ENCODE measurements at regions not wholly inside any gene's neighbourhood (a gene's known extent, or its start where the extent isn't known, plus 50 kb on each side); places are given as distances from the start of the nearest gene placed in this dataset.
A peak's percentile ranks its signal among the peaks of the same experiment; 100 is the strongest.

DNA sequence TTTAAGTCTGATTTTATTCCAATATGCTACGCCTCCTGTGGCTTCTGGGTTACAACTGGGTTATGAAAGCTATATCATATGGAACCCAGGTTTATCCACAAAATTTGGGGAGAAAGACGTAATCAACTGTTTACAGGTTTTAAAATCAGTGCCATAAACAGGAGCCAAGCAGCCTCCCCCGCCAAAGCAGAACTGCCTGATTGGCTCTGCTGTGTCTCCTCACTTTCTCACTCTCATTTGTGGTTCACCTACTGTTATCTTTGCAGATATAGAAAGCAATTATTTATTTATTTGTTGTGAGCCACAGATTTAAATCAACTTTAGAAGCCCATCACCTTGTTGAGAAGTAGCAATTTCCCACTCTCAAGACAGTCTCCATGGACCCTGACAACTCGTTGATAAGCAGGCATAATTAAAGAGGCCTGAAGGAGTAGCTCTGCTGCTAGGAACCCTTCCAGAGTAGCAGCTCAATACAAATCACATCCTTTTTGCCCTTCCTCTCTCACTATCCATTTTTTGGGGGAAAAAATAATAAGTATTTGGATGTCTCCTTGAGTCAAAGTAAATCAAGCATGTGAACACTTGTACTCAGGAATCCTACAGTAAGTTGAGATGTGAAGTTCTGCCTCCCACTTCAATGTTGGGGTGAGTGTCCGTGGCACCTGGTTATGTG lies 191.0 kb upstream of the CCDC150 start:
- no peak for DNase-seq

DNA sequence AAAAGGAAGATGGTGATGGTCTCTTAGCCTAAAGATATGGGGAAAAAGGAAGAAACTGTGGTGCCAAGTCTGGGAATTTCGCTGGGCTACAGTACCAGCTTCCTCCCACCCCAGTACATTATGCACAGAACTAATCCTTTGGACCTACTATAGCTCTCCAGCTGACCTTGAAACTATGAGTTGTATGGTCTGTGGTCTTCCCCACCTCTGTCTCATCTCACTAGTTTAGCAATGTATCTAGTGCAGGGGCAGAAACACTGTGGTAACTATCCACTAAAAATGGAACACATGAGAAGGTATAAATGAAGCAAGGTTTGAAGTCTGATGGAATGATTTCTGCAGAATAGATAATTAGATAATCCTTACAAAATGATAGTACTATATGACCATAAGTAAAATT lies 190.4 kb upstream of the CCDC150 start:
- DNase-seq: no peak

DNA sequence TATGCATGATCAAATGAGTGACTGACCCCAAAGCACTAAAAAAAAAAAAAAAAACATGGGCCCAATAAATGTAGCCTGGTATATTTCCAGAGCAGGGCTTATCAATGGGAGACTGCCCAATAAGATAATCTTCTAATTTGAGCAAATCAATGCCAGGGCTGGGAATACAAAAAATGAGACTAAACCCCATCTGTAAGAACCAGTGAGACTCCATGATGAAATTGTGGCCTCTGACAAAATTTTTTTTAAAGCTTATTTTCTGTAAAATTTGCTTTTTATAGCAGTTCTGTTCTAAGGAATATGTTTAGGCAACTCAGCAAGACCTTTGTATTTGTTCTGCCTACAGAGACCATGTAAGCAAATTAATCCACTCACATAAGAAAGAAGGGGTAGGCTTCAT lies 186.8 kb upstream of the CCDC150 start:
- no peak for DNase-seq

DNA sequence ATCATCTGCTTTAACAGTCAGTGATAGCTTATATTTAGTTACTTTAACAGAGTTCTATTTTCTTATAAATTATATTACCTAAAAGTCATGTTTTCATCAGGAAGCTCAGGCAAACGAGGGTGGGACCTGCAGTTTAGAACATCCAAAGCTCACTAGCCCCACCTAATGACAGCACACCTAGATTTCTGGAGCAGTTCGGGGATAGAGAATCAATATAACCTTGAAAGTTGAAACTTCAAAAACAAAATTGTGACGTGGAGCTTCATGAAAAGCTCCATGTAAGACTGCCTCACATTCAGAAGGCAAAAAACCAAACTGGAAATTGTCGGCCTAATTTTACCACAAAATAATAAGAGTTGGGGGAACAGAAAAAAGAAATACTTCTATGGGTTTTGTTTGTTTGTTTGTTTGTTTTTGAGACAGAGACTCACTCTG lies 185.9 kb upstream of the CCDC150 start:
- DNase-seq: peak in 1 of 2 donors; percentile 54

DNA sequence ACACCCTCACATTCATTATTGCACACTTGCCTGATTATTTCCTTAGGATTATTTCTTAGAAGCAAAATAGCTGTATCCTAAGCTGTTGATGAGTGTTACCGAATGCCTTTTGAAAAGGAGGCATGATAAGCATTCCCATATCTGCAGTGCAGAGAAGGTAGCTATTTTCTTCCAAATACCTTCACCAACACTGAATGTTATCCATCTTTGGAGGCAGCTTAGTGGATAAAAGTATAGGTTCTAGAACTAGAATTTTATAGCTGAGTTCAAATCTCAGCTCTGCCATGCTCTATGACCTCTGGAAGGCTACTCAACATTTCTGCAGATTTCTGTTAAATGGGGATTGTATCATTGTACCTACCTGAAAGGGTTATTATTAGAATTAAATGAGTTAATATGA lies 185.0 kb upstream of the CCDC150 start:
- no peak for DNase-seq

DNA sequence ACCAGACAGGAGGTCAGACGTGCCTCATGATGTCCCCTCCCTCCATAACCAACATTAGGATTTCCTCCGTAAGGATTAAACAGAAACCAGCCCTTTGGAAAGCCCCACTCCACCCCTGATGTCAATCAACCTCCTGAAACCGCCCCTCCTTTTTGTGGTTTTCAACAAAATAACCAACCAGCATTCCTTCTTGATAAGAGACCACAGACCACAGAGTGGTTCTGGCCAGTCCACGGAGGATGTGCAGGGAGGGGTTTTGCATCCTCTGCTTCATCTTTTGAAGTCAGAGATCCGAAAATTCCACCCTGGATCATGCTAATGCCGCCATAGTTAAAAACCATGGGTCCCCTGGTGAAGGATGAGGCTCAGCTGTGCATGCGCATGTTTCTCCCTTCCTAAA lies 180.0 kb upstream of the CCDC150 start:
- DNase-seq: no peak

DNA sequence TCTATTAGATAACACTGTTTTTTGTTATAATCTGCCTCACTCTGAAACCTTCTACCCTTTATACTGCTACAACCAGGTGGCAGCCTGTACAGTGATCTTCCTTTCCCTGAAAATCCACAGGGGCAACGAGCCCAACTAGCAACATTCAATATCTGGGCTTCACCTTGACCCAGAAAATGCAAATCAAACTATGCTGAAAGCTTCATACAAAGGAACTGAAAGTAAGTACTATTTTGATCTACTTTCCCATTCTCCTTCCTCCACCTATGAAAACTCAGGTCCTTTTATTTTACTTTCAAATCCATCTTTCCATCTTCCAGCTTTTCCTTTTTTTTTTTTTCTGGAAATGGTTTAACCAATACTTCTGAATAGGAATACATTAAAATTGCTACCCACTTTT lies 175.8 kb upstream of the CCDC150 start:
- DNase-seq: no peak

DNA sequence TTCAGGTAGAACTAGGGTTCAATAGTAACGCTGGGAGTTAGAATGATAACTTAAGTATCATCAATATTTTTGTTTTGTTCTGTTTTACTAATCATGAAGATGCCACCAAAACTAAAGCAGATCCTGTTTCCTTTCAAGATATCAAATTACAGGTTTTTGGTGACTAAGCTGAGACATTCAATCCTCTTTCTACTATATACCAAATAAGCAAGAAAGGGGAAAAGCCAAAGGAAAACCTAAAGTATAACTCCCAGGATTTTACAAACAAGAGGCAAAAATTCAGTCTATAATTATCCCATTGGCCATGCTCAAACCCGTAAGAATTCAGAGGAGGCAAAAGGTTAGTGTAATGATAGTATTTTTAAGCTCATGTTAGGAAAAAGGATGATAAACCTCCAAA lies 175.2 kb upstream of the CCDC150 start:
- no peak for DNase-seq

DNA sequence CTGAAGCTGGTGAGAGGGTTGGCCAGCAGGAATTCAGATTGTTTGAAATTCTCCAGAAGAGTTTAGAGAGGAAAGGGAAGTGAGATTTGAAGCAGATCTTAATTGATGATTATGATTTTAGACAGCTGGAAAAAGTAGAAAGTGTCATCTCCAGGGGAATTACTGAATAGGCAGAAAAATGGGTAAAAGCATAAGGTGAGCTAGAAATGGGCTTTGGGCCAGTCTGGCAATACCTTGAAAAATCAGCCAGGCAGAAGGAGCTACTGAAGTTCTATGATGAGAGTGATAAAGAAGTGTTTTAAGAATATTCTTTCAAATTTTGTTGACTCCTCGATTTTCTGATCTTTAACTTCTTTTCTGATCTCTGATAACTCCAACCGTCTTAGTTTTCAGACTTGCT lies 172.9 kb upstream of the CCDC150 start:
- no peak for DNase-seq

DNA sequence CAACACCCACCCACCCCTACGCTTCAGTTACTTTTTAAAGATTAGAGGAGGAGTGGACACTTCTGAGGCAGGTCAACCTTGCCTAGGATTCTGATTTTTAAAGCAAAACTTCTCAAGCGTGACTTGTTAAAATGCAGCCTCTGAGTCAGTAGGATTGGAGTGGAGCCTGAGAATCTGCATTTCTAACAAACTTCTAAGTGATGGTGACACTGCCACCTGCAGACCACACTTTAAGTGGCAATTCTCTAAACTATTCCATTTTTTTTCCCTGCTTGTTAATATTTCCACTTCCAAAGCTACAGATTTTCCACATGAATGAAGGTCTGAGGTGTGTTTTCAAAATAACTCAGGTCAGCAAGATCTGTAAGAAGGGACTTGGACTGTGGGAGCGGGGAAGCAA lies 171.1 kb upstream of the CCDC150 start:
- DNase-seq: no peak

DNA sequence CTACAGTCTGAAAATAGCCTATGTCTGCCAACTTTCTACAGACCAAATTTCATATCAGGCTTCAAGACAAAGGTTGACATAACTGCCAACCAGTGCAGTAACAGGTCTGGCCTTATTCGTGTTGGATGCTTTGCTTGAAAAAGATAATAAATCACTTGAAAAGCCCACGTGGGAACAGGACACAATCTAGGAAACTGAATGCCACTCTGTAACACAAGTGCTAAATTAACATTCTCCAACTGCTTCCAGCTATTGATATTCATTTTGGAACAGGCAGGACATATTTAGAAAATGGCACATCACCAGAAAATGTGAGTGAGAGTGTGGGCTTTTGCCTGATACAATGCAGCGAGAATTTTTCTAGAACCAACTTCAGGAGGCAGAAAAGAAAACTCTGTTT lies 165.9 kb upstream of the CCDC150 start:
- DNase-seq: no peak

DNA sequence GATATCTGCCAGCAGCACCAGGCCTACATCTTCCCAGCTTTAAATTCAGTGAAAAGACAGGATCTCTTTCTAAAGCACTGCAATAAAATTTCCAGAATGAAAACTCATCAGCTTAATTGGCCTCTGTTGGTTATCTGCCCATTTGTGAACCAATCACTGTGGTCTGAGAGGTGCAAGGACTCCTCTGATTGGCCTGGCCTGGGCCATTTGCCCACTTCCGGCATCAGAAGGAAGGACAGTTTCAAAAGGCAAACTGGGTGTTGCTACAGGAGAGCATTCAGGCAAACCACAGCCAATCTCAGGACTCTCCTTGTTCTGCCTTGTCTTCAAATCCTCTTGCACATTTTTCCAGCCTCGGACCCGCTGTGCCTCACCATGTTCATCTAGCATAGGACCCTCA lies 163.9 kb upstream of the CCDC150 start:
- DNase-seq: no peak

DNA sequence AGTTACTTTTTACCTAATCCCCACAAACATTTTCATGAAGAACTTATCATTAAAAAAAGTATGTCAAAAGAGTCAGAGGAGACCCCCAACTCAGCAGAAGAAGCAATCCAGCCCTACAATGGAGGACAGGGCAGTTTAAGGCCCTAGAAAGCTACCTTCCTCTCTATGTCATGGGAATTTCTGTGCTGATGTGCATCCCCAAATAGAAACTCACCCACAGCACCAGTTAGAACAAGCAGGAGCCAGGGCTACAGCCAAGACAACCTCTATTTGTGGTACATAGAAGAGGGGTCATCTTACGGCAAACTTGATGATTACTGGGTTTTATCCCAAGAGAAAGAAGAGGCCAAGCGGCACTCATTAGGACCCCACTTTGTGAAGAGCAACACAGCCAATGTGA lies 160.9 kb upstream of the CCDC150 start:
- no peak for DNase-seq

DNA sequence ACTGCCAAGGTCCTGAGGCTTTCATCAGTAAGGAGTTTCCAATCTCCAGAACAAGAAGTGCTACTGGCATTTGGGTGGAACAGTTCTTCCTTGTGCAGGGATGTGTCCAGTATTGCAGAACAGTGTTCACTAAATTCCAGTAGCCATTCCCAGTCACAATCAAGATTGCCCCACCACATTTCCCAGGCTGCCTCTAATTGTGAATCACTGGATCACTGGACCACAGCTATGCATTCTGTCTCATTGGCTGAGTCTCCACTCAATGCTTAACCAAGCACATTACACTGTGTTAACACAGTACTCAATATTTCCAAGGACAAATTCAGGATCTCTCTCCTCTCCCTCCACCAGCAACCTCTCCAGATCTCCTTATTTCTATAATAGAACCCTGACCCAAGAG lies 160.2 kb upstream of the CCDC150 start:
- DNase-seq: peak; percentile 11 to 12

DNA sequence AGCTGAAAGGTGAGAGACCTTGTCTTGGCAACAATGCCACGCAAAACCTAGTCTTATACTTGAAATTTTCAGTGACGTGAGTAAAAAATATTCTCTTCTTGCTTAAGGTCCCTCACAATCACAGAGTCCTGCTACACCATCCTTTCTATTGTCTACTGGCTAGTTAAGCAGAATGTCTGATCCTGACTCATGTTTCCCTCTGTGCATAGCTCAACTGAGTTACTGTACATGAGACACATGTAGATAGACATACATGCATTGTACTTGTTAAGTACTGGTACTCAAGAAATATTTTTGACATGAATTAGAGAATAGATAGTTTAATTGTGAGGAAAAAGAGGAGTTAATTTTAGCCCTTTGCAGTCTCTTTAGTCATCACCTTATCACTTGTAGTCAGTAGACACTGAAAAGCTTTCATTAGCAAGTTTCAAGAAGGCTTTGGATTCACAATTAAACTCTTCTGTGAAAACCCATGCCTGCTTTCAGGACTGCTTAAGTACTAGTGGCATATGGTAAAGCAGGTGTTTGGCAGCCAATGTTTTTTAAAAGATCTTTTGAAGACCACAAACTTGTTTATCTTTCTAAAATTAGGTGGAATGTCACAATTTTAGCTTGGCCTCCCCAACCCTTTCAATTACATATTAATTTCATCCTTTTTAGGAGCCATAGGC lies 158.7 kb upstream of the CCDC150 start:
- DNase-seq: no peak

DNA sequence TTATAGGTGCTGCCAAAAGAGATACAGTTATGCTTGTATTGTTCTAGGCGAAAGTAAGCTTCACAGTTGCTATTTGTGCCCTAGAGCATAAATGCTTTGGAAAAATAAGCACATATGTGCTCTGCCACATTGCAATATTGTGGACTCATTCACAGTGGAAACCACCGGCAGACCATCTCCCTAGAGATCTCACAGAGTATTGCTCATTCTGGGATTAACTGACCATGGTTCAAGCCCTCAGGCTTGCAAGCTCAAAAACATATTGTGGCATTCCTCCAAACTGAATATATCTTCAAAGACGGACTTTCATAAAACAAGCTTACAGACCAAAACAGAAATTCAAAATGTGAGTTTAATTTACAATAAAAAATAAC lies 158.2 kb upstream of the CCDC150 start:
- no peak for DNase-seq

DNA sequence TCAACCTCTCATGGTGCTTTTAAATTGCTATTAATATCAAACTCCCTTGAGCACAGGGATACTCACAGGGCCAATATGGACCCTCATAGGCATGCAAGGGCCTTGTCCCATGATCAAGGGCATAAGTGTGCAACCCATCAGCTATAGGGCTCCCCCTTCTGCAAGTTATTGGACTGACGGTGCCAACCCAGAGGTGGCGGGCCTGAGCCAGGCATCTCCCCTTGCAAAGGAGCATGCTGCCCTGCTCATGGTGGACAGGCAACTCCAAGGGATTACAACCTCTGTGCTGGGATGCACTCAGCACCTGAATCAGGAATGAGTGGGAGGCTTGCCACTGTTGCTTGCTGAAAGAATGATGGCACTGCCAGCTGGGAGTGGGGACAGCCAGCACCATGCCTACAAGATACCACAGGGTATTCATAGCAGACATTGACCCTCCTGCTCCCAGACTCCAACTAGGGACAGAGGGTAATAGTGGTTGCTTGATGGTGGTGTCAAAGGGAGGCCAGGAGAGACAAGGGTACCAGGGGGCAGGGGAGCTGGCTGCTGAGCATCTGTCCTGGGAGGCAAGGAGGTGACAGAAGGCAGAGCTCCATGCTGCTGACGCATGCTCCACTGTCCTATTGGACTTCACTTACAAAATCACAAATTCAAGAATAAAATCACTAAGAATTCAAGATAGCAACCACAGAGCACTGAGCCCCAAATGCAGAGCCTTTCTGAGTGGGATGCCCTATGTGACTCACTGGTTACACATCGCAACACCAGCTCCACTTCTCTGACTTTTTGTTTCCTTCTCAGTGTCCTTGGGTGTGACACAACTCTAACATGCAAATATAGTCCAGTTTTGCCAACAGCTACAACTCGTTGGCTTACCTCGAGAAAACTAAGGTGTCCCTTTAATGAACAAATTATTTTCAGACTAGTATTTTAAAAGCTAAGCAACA lies 157.1 kb upstream of the CCDC150 start:
- peak in 1 of 2 donors; percentile 3 for DNase-seq

DNA sequence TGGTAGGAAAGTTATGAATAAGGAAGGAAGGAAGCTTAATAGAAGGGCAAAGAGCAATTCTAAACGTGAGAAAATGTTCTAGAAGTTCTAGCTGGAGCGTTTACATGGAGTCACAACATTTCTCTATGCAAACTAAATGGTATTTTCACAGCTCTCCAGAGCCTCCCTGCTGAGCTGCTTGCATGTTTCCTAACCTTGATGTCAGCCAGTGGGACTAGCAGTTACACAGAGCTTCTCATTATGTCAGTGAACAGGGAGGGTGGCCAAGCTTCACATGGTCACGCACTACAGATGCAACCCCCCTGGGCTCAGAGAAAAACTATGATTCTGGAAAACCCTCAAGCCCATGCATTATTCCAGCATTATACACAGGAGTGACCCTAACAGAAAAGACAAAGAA lies 153.4 kb upstream of the CCDC150 start:
- no peak for DNase-seq

DNA sequence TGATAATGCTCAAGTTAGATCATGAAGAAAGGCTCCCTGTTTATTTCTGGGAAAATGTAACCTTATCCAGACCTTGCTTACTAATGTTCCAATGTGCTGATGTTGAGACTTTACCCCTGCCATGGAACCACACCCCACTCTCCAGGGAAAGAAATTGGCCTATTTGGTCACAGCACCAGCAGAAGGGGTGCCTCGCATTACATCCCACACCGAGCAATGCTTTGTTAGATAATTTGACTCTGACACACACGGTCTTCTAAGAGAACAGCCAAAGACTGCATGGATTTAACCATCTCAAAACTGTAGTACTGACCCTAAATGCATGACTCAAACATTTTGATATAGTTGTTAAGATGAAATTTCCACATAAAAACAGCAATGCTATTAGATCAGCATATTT lies 152.1 kb upstream of the CCDC150 start:
- no peak for DNase-seq

DNA sequence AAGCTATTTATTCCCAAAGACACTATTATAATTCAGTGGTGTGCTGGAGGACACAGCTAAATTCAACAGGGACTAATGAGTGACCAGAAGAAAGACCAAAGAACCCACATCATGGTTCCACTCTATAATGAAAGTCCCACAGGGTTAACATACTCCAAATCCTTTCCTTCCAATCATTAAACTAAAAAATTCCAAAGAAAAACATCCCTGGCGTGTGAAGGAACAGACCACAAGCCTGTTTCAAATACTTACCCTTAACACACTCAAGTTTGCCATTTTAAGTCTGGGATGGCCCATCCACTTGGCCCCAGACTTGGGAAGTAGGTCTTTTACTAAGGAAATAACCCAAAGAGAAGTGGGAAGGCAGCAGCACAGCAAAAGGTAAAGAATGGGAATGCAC lies 150.1 kb upstream of the CCDC150 start:
- no peak for DNase-seq

DNA sequence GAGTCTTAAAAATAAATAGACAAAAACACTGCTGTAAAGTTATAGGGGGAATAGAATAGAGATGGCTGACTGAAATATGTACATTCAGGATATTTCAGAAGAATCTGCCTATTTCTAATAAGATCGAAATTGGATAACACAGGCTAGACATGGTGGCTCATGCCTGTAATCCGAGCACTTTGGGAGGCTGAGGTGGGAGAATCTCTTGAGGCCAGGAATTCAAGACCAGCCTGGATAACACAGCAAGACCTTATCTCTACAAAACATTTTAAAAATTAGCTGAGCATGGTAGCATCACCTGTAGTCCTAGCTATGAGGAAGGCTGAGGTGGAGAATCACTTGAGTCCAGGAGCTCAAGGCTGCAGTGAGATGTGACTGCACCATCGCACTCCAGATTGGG lies 146.6 kb upstream of the CCDC150 start:
- no peak for DNase-seq

DNA sequence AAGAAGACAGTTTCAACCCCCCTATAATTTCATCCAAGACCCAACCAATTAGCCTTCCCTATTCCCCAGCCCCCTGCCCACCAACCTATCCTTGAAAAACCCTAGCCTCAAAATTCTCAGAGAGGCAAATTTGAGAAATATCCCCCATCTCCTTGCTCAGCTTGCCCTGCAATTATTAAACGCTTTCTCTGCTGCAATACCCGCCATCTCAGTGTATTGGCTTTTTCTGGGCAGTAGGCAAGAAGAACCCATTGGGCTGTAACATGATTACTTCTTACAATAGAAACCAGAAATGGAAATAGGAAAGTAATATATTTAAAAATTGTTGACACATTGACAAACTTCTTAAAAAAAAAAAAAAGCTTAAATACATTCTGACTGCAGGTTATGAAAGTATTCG lies 140.6 kb upstream of the CCDC150 start:
- no peak for DNase-seq

DNA sequence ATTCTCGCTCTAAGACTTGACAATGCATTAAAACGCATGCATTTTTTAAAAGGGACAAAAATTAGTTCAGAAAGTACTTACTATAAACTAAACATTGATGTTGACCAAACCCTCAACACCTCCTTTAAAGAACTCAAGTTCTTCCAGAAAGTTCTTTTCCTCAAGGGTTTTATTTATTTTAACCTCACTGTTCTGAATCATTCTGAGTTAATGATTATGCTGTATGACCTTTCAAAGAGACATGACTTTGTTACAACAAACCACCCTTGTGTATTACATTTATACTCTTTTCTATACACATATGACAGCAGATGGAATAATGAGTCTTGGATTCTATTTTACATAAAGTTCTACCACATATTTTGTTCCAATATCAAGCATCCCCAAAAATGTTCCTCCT lies 139.8 kb upstream of the CCDC150 start:
- no peak for DNase-seq
